HK-2 (cell line): ENCODE measurements at regions not wholly inside any gene's neighbourhood (a gene's known extent, or its start where the extent isn't known, plus 50 kb on each side); places are given as distances from the start of the nearest gene placed in this dataset.
"Not testable (repeated sequence)": the region's sequence is repeated elsewhere in the genome, so short reads cannot be mapped to it uniquely, and the experiment has no call there.

Source experiments
- DNase-seq: peaks from one replicate; pipeline ENCODE4 v3.0.0-alpha.2; 2018; ENCODE audit not compliant: unreplicated experiment

DNA sequence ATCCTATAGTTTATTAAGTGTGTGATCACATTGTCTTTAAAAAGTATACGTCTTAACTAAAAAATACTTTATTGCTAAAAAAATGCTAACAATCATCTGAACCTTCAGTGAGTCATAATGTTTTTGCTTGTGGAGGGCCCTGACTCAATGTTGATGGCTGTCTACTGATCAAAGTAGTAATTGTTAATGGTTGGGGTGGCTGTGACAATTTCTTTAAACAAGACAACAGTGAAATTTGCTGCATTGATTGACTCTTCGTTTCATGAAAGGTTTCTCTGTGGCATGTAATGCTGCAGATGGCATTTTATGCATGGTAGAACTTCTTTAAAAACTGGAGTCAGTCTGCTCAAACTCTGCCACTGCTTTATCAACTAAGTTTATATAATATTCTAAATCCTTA, 101.4 kb upstream of the IL15 start:
- no peak for DNase-seq

DNA sequence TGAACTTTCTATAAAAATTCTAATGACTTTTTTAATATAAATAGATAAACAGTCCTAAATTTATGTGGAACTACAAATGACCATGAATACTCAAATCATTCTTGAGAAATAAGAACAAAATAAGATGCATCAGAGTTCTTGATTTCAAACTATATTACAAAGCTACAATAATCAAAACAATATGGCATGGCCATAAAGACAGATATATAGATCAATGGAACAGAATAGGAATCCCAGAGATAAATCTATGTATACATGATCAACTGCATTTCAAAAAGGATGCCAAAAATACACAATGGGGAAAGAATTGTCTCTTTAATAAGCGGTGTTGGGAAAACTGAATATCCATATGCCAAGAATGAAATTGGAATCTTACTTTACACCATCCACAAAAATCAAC, 98.4 kb upstream of the IL15 start:
- DNase-seq, result no peak

DNA sequence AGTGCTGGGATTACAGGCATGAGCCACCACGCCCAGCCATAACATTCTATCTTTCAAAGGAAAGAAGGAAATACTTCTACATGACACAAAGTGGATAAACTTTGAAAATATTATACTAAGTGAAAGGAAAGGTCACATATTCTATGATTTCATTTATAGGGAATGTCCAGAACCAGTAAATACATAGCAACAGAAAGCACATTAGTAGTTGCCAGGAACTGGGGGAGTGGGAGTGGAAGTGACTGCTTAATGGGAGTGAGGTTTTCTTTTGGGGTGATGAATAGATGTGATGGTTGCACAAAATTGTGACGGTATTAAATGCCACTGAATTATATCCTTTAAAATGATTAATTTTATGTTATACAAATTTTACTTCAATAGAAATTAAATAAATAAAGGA, 95.7 kb upstream of the IL15 start:
- DNase-seq, result no peak

DNA sequence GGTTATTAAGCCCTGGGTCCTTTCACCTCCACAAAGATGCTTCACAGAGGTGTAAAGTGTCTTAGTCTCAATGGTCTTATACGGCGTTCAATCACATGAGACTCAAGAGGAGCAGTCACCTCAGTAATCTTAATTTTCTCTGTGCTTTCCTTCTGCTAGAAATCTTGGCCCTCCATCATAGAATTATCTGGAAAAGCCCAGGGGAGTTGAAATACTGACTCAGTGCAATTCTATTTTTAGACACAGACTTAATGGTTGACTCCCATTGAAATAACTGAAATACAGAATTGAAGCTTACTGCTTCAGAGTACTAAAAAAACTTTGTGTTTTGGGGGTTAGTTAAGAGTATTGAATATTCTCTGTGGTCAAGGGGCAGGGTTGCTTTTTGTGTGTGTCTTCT, 94.5 kb upstream of the IL15 start:
- no peak for DNase-seq

DNA sequence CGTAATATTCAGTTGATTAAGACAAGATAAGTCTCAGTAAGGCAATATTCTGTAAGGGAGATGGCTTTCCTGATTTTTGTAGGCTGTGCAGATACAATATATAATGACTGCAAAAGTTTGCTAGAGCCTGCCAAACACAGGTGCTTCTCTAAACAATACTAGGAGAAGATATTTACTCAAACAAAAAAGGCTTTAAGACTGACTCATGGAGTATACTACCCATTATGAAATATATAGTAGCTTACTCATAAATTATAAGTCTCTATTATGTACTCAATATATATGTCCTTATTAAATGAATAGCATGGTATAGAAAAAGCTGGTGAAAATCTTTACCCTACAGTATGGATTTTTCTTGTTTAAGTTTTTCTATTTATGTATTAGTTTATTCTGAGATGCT, 93.2 kb upstream of the IL15 start:
- no peak for DNase-seq

DNA sequence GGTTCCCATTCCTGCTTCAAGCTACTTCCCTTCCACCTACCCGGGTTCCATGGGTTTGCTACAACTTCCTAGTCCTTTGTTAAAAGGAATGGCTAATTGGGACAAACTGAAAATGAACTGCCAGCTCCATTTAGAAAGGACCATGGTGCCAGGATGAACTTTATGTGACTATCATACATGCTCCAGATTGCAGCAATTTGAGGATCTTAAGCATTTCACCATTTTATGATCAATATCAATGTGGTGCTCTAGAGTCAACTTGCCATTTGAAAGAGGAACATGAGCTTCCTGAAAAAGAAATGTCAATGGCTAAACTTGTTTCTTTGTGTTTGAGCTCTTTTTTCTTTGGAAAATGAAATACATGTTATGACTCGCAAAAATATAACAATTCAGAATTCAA, 92.7 kb upstream of the IL15 start:
- DNase-seq, result no peak

DNA sequence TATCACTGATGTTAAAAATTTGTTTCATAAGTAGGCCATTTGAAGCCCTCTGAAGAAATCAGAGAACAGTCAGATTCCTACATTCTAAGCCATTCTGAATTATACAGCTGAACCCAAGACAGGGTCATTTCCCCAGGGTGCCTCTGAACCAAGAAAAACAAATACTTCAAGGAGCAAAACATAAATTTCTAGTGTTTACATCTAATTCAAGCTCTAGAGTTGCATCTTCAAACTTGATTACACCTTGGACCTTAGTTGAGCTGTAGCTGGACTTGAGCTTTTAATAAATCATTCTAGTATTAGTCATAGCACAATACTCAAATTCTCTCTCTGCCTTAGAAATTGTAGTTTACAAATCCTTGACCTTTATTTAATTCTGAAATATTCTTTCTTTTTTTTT, 87.6 kb upstream of the IL15 start:
- no peak for DNase-seq

DNA sequence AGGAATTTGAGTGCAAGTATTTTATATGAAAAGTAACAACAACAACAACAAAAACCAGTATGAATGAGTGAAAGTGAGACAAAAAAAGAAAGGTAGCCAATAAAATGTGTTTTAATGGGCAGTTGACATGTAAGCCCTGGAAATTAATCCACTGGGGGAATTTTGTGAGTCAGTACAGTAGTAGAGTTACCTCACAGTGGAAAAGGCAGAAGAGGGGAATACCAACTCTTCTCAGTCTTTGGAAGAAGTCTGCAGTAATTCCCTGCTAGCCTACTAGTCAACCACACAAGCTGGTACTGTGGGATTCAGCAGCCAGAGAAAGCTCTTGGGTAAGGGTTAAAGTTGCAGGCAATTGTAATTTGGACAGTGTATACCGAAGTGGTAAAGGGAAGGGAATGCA, 76.3 kb upstream of the IL15 start:
- DNase-seq, result no peak

DNA sequence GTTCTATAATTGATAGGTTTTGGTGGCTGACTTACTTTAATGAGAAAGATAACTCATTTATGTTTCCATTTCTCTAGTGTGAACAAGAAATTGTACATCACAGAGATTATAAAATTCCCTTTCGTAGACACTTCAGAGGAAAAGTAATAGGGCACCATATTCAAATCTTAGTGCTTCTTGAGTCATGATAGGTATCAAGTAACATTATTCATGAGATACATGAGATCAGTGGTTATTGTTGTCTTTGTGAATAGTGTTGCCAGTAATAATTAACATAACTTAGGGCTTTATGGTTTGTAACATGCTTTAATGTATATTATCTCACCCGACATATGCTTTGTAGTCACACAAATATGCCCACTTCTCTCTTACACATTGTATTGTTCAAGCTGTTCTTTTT, 73.7 kb upstream of the IL15 start:
- no peak for DNase-seq

DNA sequence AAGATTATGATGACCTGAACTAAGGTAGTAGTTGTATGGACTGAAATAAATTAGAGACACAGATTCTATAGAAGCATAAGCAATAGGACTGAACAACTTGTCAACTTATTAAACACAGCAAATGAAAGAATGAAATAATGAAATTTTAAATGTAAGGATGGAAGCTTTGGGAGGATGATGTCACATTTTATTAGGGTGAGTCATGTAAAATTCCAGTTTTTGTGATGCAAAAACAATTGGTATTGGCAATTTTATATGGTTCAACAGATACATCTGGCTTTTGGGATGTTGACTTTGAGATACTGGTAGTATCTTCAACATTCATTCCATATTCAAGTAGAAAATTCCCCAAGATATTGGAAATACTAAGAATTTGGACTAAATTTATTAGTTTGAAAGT, 72.7 kb upstream of the IL15 start:
- no peak for DNase-seq

DNA sequence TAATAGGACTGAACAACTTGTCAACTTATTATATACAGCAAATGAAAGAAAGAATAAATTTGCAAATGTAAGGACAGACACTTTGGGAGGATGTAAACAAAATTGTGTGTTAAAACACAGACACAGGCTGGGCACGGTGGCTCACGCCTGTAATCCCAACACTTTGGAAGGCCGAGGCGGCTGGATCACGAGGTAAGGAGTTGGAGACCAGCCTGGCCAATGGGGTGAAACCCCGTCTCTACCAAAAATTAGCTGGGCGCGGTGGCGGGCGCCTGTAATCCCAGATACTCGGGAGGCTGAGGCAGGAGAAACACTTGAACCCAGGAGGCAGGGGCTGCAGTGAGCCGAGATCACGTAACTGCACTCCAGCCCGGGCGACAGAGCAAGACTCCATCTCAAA, 71.4 kb upstream of the IL15 start:
- DNase-seq, result not testable (repeated sequence)

DNA sequence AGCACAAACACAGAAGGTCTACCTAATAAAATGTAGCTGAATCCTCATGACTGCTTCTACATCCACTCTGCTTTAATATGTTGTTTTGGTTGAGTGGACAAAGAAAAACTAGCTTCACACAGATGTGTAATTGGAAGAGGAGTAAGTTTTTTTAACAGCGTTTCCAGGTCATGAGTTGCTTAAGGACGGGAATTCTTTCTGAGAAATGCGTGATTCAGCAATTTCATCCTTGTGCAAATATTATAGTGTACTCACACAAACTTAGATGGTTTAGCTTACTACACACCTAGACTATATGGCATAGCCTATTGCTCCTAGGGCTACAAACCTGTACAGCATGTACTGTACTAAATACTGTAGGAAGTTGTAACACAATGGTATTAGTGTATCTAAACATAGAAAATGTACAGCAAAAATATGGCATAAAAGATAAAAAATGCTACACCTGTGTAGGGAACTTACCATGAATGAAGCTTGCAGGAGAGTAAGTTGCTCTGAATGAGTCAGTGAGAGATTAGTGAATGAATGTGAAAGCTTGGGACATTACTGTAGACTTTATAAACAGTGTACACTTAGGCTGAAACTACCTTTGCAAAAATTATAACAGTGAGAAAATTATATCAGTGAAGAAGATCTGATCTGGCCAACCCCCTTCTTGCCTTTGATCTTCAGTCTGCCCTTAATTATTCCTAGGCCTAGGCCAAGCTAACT, 70.8 kb upstream of the IL15 start:
- no peak for DNase-seq

DNA sequence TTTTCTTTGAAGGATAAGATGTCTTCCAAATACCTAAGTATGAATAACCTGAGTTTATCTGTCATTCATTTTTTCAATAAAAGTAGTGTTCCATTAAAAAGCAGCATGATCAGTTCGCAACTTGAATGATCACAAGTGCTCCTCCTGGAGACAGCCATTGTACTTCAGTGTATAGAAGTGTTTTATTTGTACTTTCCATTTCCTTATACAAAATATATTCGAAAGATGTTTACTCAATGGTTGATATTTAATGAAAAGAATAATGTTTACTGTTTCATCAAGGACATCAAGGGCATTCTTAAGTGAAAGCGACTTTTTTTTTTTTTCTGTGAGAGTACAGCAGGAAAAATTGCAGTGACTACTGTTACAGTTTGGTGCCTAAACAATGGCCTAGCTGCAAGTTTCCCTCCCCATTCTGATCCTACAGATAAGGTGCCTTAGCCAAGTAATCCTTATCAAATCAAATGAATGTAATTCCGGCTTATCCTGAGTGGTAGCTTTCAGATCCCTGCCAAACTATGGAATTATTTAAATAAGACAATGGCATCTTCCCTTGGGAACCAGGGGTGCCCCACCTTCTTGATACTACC, 69.0 kb upstream of the IL15 start:
- no peak for DNase-seq

DNA sequence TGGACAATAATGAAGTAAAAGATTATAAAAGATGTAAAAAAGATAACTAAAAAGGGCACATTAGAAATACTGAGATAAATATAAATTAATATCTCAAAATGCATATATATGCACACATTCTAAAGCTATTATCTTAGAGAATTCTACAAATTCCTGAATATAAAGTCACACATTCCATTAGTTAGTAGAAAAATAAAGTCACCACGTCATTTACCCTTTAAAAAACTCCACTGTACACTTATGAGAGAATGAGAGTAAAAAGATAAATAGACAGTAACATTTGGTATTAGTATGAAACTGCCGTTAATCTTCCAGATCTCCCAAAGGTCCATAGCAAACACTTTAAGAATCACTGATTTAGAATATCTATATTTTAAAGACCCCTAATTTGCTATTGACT, 67.2 kb upstream of the IL15 start:
- DNase-seq, result no peak

DNA sequence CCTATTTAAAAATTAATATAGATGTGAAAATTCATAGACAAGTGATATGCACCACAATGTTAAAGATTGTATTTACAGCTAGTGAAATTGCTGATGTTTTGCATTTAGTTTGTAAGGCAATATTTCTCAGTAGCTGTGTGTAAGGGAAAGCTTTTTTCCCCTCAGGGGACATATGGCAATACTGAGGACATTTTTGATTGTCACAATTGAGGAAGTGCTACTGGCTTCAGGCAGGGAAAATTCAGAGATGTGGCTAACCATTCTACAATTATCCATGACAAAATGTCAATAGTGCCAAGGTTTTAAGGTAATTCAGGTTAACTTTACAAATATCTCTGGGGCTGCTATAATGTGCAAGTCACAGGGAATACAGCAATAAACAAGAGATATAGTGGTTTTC, 66.1 kb upstream of the IL15 start:
- no peak for DNase-seq

DNA sequence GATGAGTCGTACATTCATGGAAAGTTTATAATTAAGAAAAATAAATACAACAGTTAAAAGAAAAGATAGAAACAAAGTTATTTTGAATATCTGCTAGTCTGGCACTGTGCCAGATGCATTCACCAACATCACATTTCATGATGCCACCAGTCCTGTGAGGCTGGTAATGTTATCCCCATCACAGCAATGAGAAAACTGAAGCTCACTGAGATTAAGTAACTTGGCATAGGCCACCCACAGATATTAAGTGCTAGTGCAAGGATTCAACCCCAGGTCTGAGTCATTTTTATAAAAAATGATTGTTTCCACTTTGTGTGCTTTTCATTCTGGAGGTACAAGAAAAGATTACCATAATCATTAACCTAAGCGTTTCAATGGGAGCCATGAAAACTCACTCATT, 65.0 kb upstream of the IL15 start:
- no peak for DNase-seq

DNA sequence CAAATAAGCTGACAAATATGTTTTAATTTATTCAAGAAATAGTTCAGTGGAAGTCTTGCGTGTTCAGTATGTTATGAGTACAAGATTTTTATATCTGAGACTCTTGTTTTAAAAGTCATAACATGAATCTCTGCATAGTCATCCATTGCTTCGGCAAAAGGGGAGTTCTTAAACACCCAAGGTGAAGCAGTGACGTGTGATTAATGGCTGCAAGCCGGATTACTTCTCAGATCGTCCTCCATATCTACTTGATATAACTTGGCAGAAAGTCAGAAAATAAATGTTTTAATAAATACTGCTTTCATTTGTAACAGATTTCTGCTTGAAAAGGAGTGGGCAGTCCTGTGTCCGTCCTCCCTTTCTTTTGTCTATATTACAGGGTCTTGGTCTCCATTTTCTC, 64.6 kb upstream of the IL15 start:
- no peak for DNase-seq

DNA sequence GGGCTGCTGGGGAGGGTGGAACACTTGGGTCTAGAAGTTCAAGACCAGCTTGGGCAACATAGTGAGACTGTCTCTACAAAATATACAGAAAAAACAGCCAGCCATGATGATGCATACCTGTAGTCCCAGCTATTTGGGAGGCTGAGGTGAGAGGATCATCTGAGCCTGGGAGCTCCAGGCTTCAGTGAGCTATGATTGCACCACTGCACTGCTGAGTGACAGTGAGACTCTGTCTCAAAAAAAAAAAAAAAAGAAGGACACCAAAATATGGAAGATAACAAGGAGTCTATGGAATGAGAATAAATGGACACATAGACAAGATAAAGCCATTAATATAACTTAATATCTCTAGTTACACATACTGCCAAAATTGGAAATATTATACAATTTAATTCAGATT, 62.7 kb upstream of the IL15 start:
- no peak for DNase-seq

DNA sequence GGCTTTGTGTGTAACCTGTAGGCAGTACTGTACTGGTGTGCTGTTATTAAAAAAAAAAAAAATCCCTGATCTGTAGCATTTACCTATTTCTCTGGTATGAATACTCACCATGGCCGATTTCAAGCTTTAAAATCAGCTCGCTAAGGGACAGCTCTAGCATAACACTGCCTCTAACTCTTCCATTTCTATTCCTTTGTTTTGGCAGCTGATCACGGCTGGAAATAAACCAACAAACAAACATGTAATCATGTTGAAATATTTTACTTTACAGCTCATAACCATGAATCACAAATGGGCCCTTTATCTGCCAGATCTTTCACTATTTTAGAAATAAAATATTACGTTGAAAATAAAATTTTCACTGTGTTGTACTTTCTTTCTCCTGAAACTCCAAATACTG, 60.5 kb upstream of the IL15 start:
- DNase-seq, result no peak

DNA sequence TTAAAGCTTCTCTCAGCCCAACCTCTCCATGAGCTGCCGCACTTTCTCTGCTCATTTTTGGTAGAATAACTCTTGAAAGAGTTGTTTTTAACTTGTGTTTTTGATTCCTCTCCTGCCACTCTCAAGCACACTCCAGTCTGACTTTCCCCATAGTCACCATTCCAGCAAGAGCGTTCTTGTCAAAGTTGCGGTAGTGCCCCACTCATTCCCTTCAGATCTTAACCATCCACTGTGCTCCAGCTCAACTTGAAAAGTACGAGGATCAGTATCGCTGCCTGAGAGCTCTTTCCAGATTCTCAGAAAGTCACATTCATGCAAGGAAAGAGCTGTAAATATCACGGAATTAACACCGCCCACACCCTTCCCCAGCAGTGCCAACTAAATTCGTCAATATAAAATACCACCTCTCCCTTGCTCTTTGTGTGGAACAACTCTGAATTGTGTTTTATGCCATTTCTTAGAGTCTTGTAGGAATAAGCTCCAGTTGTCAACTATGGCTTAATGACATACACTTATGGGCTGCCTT, 59.7 kb upstream of the IL15 start:
- DNase-seq, result no peak

DNA sequence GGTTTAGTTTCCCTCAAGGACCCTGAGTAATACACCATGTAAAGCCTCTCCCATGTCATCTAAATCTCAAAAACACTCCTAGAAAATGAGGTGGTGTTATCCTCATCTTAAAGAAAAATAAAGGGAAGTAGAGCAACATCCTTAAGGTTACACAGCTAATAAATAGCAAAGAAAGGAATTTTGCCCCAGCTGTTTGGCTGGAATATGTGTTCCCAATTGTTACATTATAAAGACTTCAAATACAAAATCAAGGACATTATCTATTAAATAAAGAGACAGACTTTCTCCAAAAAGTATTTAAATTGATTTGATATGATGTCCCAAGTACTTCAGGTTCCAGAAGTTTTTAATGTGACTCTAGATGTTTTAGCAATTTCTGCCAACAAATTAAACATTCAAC, 57.9 kb upstream of the IL15 start:
- DNase-seq, result no peak

DNA sequence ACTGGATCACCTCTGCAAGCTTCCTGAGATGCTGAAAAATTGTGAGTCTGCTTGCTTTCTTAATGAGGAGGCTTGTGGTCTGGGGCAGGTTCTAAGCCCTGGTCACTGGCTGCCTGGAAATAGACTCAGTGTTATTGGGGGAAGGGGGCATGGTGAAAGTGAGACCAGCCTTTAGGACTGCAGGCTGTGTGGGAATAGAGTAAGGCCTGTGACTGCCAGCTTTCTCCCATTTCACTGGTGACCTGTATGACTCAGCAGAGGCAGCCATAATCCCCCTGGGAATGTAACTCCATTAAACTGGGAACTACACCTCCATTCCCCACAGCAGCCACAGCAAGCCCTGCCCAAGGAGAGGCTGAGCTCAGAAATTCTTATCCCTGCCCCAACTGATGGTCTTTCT, 55.9 kb upstream of the IL15 start:
- DNase-seq, result no peak
